Stimulated activated CD4-positive, alpha-beta T cell treated with anti-CD3 and anti-CD28 coated beads, Interleukin-15, amount 100 ng/mL, for 1 hour (primary cell): ENCODE measurements at regions not wholly inside any gene's neighbourhood (a gene's known extent, or its start where the extent isn't known, plus 50 kb on each side); places are given as distances from the start of the nearest gene placed in this dataset.
A peak's percentile ranks its signal among the peaks of the same experiment; 100 is the strongest.

ENCODE experiments used
- DNase-seq, 2 donors: peaks; one replicate each; pipeline ENCODE4 v3.0.0-alpha.2; 2020; ENCODE audit warnings: low read depth in 1 of 2, low spot score in 1 of 2

DNA sequence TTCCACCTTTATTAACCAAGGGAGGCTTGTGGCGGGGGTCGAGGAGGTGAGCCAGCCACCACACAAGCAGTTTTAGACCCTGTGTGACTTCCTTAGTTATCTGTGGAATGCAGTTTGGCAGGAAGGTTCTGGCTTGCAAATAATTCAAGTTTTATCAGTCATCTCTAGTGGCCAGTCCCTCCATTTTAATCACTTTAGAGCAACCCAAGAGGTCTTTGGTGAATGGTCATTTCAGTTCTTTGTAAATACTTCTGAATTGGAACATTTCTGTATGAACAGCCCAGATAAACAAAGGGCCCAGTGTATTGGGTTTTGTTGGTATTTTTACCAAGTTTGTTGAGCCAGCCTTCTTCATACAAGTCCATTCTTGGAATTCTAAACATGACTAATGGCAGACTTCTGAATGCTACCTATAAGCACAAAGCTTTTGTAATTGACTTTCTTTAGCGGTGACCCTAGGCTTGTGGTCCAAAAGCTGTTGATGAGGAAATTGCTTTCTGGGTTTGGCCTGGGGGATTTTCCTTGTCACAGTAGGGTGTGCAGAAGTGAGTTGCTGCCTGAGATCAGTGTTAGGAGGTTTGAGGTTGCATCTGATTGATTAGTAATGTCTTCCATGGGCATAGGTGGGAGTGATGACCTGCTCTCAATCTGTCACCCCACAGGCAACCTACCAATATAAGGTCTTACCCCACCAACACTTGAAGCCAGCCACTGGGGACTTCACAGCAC lies 193.3 kb upstream of the TOPAZ1 start:
- DNase-seq: no peak

DNA sequence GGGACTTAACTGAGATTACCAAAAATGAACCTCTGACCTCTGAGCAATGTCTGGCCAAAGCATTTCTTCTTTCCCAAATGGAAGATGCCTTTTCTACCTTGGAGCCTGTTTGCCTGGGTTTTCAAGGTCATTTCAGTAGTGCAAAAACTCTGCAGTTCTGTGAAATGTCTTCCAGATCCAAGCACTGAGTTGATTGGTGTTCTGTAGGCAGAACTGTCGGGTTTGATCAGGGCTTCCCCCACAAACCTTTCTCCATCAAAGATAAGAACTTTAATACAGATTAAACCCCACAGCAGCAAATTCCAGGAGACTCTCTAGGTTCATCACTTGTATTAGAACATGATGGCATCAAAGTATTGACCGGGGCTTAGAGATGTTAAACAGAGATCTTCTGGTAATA lies 192.7 kb upstream of the TOPAZ1 start:
- no peak for DNase-seq

DNA sequence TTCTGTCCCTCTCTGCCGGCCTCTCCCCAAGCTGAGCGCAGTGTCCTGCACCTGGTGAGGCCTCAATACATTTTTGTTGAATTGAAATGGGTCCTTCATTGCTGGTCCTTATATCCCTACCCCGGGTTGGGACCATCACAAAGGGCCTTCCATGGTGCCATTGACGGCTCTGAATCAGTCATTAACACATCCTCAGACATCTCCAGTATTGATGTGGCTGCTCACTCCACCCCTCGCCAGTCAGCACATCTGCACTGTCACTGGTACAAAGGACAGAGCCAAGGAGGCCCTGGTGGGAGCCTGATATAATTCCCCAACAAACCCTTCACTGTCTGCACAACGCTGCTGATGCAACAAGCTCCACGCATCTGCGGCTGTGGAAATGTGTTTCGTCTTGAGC lies 191.6 kb upstream of the TOPAZ1 start:
- no peak for DNase-seq

DNA sequence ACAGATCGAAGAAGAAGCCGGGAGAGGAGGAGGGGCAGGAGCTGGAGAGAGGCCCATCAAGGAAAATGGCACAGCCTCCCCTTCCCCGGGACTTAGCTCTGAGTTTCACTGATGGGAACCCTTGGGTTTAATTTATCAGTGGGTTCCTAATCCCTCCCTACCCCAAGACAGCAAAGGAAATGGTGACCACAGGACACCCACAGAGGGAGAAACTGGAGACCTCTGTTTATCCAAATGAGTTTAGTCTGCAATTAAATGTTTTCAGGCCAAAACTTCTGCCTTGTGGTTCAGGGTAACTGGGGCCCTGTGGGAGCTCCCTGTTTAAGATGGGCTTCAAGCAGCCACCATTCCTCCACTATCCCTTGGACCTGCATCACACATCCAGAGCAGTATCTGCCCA lies 190.8 kb upstream of the TOPAZ1 start:
- DNase-seq: no peak

DNA sequence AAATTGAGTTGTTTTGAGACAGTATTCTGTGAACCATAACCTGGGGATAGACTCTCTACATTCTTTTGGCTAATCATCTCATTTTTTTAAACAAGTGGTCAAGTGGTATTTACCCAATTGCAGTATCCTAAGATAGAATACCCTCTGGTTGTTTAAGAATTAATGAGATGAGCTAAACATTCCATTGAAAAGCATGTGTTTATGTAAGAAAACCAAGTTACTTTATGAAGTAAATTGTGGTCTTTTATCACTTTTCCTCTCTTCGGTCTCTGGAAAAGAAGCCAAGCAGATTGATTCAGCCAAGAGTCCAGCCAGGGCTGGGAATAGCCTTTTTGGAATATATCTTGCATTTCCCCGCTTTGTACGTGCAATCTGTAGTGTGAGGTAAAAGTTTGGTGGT lies 185.7 kb upstream of the TOPAZ1 start:
- DNase-seq: no peak

DNA sequence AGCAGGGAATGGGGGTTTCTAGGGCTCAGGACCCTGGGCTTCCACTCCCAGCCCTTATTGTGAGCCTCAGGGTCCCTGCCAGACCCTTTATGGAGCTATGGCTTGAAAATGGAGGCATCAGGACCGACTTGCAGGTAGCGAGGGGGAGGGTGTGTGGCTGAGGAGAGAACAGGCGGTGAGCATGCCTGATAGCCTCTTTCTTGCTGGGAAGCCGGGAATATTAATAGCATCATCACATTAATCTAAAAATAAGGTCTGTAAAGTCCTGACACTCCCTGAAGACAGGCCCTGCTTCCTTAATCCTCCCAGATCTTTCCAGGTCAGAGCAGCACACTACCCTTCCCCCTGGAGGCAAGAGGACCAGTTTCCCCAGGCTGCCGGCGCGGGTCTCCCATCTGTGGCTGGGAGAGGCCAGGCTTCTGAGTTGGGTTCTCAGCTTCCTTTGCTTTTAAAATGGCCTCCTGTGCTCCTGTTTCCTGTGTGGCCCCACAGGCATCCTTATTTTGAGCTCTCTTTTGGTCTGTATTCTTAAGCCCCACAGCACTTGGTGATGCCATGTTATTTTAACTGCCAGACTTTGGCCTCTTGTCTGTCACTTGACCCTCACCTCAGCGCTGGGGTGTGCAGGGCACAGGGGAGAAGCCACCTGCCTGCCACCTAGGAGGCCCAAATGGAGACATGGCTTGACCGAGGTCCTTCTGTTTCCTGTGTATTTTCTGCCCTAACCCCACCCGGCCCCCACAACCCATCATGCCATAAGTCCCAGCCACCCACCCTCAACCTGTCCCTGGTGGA lies 185.0 kb upstream of the TOPAZ1 start:
- DNase-seq: no peak

DNA sequence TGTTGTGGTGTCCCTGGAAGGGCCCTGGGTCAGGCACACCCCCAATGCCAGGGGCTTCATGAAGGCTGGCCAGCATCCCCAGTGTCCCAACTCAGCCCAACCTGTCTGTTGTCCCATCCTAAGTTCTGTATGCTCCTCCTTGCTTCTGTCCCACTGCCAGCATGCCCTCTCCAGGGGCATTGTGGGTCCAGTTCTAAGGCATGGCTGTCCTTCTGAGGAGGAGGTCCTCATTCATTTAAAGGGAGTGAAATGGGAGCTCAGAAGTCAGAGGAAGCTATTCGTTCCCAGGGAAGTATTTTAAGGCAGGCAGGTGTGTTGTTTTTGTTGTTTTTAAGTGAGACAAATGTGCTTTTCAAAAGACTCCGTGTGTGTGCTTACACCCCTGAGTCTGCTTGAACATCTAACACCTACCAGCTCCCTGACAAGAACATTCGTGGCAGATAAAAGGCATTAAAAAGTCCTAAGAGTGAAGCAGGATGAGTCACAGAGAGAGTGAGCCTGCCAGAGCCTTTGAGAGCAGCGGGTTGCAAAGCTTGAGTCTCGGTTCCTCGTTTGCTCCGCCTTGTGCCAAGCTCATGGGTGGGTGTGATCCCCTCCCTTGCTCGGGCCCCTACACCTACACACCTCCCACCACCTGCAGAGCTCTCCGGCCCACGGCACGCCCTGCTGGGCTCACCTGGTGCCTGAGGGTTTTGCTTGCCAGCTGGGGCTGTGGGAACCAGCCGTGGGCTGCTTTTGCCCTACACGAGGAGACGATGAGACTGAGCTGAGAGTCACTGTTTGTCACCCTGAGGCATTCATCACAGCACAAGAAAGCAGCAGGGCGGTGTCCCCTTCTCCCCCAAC lies 183.4 kb upstream of the TOPAZ1 start:
- DNase-seq: peak in 1 of 2 donors; percentile 22

DNA sequence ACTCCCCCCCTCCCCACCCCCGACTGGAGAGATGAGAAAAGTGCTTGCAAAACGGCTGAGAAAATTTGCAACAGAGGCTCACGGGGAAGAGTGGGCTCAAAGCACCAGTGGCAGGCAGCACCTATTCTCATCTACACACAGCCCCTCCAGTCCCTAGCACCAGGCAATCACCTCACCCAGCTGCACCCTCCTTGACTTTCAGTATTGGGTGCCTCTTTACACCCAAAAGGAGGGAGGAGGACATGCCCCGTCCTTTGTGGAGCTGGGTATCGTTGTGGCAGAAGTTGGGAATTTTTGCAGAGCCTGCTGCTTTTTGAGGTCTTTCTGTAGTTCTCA lies 182.8 kb upstream of the TOPAZ1 start:
- no peak for DNase-seq

DNA sequence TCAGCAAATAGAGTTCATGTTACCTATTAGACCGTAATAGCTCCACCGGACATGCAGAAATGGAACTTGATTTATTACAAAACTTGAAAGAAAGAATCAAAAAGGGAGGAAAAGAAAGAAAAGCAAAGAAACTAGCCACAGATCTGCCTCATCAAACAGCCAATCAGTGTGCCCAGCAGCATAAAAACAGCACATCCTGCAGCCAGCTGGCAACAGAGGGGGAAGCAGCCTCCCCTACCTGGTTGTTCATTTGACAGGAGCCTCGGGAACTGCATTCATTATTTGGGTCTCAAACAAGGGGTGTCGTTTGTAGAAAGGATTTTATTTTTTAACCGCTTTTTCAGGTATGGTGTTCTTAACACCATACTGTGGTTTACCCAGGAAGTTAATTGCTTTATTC lies 181.5 kb upstream of the TOPAZ1 start:
- no peak for DNase-seq

DNA sequence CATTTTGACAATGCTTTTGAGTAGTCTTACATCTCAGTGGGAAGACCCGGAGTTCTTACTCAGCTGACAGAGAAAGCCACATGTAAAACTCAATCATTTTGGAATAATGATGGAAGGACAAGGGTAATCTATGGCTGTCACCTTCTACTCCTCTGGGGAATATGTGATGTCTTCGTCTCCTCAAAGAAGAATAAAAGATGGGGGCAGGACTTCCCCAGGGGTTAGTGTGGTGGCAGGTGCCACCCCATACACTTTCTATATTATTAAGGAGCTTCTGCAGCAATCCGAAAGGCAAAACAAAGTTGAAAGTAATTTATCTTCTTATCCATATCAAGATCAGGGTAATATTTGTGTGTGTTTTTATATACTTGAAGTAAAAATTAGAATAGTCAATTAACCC lies 180.4 kb upstream of the TOPAZ1 start:
- DNase-seq: no peak

DNA sequence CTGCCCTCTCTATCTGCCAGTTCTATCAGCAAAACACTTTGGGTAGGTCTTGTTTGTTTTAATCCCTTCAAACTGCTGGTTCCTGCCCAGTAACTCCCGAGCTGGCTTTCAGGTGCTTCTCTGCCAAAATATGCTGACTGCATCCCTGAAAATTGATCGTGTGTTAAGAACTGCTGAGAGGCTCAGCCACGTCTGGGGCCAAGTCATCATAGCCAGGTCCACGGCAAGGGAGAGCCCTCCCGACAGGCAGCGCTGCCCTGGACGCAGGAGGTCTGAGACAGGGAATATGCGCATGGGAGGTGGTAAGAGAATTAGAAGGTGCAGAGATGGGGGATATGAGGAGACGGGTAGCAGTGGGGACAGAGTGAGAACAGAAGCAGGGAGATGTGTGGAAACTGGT lies 179.7 kb upstream of the TOPAZ1 start:
- no peak for DNase-seq

DNA sequence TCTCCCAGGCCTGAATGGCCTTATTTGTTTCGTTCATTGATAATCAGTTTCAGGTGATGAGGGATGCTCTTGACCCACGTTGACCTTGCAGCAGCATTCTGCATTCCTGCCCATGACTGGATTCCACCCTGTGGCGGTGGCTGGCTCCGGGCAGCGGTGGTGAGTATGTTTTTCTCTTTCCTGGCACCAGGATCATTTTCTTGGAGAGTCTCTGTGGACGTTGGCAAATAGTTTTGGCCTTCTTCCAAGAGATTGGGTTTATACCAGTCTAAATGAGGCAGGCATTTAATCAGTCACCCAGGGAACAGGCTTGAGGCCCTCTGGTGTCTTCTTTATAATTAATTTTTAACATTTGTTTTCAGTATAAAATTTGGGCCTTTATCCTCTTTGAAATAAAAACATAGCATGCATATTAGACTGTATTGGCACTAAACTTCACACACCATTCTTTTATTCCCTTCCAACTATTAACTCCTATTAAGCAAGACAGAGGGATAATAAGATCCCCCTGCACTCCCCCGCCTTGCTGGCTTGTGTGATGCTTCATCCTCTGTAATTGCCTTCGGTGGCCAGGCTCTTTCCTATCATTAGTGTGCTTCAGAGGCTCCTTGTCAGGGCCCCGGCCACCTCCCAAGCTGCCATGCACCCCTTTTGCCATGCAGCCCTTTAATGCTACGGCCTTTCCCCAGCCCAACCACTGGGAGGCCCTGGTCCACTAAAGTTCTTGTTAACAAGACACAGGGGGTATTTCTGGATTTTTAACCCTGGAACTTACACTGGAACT lies 176.2 kb upstream of the TOPAZ1 start:
- DNase-seq: no peak

DNA sequence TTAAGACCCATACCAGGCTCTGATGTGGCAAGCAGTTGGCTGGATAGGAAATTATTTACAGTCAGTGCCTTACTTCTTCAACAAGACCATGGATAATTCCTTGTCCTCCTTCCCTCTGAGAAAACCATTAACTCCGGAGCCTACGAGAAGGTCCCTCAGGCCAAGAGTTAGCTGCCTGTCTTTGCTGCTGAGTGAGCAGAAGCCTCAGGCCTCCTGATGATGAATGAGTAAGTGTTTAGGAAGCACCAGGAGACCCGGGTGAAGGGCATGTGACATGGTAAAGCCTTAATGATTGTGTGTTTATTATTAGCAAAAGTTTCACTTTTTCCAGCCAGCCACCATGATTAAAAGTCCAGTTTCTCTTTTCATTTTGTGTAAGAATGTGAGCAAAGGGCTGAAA lies 174.9 kb upstream of the TOPAZ1 start:
- DNase-seq: no peak

DNA sequence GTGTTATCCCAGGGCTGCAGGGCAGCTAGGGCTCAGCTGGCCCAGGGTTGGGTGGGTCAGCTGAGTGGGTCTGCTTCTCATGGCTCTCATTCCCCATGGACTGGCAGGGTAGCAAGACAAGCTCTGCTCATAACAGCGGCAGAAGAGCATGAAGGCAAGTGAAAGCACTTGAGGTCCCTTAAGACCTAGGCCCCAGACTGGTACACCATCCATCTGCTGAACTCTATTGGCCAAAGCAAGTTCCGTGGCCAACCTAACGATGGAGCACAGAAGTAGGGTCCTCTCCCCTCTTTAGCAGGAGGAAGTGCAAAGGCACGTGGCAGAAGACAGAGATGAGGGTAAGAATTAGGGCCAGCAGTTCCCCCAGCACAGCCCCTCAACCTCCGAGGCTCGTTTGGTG lies 174.3 kb upstream of the TOPAZ1 start:
- DNase-seq: no peak

DNA sequence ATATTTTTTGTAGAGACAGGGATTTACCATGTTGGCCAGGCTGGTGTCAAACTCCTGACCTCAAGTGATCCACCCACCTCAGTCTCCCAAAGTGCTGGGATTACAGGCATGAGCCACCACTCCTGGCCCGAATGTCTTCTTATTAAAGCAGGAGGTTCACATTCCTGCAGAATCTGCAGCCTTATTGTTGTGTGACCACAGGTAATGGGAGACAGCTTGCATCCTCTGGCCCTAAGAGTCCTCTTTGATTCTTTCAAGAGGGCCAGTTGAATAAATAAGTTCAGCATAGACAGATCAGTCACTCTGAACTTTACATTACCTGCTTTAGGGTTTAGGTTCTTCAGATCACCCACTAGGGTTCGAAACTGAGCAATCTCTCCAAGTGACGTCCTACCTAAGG lies 172.9 kb upstream of the TOPAZ1 start:
- DNase-seq: no peak

DNA sequence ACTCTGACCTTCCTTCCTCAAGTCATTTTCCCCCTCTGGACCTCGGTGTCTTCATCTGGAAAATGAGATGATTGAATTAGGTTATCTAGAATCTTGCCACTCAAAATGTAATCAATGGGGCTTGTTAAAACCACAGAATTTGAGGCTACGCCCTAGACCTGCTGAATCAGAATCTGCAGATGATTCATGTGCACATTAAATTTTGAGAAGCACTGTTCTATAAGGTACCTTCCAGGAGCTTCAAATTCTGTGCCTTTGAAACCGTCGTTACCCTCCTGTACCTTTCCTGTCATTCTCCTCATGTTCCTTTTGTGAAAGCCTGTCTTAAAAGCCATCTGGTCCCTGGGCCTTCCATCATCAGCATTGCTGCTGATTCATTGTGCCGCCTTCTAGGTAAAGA lies 172.4 kb upstream of the TOPAZ1 start:
- DNase-seq: no peak

DNA sequence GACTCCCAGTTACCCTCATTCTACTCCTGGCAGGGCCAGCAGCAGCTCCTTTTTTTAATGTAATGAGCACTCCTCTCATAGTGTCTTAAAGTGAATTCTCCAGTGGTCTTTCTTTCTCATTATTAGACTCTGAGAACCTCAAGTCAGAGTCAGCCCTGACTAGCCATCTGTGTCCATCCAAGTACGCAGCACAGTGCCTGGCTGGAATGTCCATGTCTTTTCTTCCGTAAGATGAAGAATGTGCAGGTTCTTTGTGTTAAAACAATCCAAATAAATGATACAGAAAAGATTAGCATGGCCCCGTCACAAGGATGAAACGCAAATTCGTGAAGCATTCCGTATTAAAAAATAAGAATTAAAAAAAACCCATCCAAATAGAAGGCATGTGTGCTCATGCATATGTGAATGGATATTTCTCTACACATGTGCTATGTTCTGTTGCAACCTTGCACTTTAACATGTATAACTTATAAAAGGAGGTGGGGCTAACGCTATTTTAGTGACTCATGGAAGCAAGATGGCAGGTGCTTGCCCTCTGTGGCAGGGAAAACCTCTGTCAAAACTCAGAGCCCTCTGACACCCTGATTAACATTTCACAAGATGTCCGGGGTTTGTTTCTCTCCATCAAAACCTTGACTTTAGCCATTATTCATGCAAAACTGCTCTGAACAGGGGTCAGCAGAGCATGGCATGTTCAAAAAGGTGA lies 170.7 kb upstream of the TOPAZ1 start:
- DNase-seq: no peak

DNA sequence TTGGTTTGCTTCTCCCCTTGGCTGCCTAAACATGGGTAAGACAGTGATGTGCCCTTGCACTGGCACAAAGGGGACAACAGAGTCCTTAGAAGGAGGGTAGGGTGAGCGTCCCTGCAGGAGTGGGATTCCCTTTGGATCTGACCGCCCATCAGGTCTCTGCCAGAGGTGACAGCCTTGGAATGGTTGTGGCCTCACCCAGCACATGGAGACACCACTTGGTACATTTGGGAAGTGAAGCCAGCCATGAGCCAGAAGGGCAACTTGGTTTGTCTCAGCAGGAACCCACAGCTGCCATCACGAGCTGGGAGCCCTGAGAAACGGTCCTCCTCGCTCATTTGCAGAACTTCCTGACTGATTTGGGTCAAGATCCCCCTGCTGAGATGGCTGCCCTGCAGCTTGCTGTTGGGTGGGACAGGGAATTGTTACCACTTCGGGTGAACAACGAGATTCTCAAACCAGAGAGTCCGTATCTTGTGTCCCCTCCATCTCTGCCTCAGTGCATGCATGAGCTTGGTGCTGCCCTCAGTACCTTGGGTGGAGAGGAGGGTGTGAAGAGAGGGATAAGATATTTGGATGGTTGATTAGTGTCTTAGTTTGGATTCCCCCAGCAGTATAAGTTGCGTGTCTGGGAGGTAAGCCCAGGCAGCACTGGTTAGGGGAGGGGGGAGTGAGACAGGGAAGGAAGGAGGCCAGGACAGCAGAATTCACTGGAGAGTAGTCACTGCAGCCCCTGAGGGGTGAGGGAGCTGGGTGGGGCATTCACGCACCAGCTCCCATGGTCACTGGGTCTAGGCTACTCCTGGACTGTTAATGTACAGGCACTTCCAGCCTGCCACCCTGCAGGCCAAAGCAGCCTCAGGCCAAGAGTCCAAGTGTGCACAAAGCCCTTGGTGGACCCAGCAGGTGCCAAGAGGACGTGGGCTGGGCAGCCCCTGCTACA lies 168.8 kb upstream of the TOPAZ1 start:
- no peak for DNase-seq

DNA sequence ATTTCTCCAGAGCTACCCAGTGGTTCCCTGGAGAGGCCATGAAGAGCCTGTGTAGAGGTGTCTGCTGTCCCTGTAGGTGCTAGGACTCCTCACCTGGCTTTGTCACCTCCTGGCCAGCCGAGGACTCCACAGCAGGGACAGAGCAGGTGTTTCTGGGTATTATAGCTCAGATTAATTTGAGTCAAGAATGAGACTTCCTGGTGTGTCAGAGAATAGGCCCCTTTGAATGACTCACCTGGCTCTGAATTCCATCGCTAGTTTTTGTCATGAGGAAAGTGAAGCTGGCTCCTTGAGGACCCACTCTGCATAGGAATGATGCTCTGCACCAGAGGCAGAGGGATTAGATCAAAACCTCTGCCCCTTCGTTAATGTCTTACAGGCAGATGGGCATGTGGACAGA lies 167.5 kb upstream of the TOPAZ1 start:
- DNase-seq: no peak
